Heart right ventricle (tissue), 16 donors: ENCODE measurements at regions not wholly inside any gene's neighbourhood (a gene's known extent, or its start where the extent isn't known, plus 50 kb on each side); places are given as distances from the start of the nearest gene placed in this dataset.

Source experiments
- ATAC-seq, 8 donors: fragments of 200-7000 bp; cut with Tn5 transposase; one replicate each; pipeline ENCODE4 v1.9.1; 2020; ENCODE audit warnings: mild to moderate bottlenecking in 8 of 8, moderate library complexity in 8 of 8, moderate number of reproducible peaks in 1 of 8
- DNase-seq, 2 donors: peaks; one replicate each; pipeline ENCODE4 v3.0.0-alpha.2; 2020
- H3K27ac ChIP-seq, 10 donors: fragments of 200-600 bp; sonication (generic) in 2 of 10; one replicate each; pipeline versions ENCODE4 v1.5.0 to v1.8.0; 2020 to 2022; ENCODE audit warnings: mild to moderate bottlenecking in 3 of 10
- H3K27me3 ChIP-seq, 7 donors: fragments of 200-600 bp; one replicate each; pipeline ENCODE4 v1.8.0; 2021 to 2022; ENCODE audit warnings: mild to moderate bottlenecking in 2 of 7
- H3K36me3 ChIP-seq, 9 donors: fragments of 200-600 bp; sonication (generic) in 1 of 9; one replicate each; pipeline versions ENCODE4 v1.5.0 to v1.8.0; 2020 to 2022; ENCODE audit warnings: mild to moderate bottlenecking in 2 of 9
- H3K4me1 ChIP-seq, 9 donors: fragments of 200-600 bp; sonication (generic) in 1 of 9; one replicate each; pipeline versions ENCODE4 v1.5.0 to v1.8.0; 2020 to 2022; ENCODE audit warnings: mild to moderate bottlenecking in 4 of 9
- H3K4me3 ChIP-seq, 10 donors: fragments of 200-600 bp; sonication (generic) in 2 of 10; one replicate each; pipeline versions ENCODE4 v1.5.0 to v1.8.0; 2020 to 2022; ENCODE audit warnings: mild to moderate bottlenecking in 7 of 10, moderate library complexity in 2 of 10
- H3K9me3 ChIP-seq, 11 donors: fragments of 200-600 bp in 10 of 11; sonication (generic) in 2 of 11; one replicate each; pipeline versions ENCODE4 v1.5.0 to v1.8.0; 2013 to 2022; ENCODE audit warnings: mild to moderate bottlenecking in 2 of 11, control low read depth in 1 of 11, moderate library complexity in 1 of 11
- WGBS, 2 donors: extraction: QIAGEN DNeasy Blood & Tissue Kit; methylation state at CpG; one replicate each; pipeline ENCODE4 v1.1.7; 2013; ENCODE audit warnings: inconsistent platforms in 1 of 2; 5-methylcytosine and 5-hydroxymethylcytosine counted together
- intact Hi-C, 10 donors: fragments of 100-400 bp; cut with DNase I; formaldehyde crosslinking; loops; one replicate each; pipeline versions ENCODE4 v1.11.1 to v1.14.2; 2022
- TF ChIP-seq, protein P1 (sequence below), 9 donors: fragments of 200-600 bp; sonication (generic) in 2 of 9; IDR thresholded peaks; one replicate each; pipeline versions ENCODE4 v1.5.0 to v1.8.0; 2021 to 2022; ENCODE audit warnings: antibody characterized with exemption in 9 of 9, mild to moderate bottlenecking in 5 of 9, moderate library complexity in 1 of 9
- donor health status: Arrhythmogenic right ventricular cardiomyopathy.
- donor health status: ischemic (EF 13 %, LVEDD 7.1; RV severe dilation, severe dysfunction).
- donor health status: healthy with polysubstance abuse.
- donor health status: DM: no; HTN: yes; CAD: no.
- donor health status: DM: no; HTN: no; CAD: no.
- donor health status: ischemic (EF 25% LVEDD 6.9; RV normal size, moderate dysfunction).
- donor health status: ischemic (EF 25% LVEDD 5.7; RV mildly dilated, moderate dysfunction).
- donor health status: healthy.
- donor health status: DM: yes; HTN: yes; CAD: no.
- donor health status: Ischemic cardiomyopathy.
- donor health status: ischemic (EF 35%, LVEDD 5.7; RV mildly dilated, moderate dysfunction).
- donor health status: nonischemic (EF 11% LVEDD 7.7; RV severe dilation, severe dysfunction).
- donor health status: DM: yes; HTN: yes; CAD: no.
- donor health status: PGD.
- donor health status: ischemic (EF 29% LVEDD 5.4; RV normal size, mild dysfunction).
- donor health status: nonischemic (EF 23%, LVEDD 6.1; RV moderate dilation, normal function).

DNA sequence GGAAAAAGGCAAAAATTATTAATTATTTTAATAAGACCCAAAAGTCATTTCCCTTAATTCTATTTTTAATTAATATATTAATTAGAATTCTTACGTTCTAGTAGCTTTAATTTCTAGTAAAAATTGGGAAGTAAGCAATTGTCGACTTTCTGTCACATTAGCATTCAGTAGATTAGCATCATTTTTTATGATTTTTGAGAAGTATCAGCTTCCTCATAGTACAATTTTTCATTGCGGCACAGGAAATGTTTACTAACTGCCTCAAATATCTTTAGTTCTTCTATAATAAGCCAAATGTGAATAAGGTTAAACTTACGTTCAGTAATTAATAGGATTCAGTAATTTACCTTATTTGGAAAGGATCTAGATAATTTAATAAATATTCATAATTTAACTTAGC is 687.4 kb downstream of the EPM2A start:
- no peak overlapping the region for H3K27ac ChIP-seq
- H3K27me3 ChIP-seq: no peaks in the 10 kb centered on the region
- H3K36me3 ChIP-seq: no peaks in the 10 kb centered on the region
- no peak for ATAC-seq
- intact Hi-C loops: no loop called here
- H3K4me3 ChIP-seq: no peak overlapping the region
- DNase-seq: no peak
- no peaks in the 10 kb centered on the region for H3K9me3 ChIP-seq
- TF ChIP-seq, protein P1, sequence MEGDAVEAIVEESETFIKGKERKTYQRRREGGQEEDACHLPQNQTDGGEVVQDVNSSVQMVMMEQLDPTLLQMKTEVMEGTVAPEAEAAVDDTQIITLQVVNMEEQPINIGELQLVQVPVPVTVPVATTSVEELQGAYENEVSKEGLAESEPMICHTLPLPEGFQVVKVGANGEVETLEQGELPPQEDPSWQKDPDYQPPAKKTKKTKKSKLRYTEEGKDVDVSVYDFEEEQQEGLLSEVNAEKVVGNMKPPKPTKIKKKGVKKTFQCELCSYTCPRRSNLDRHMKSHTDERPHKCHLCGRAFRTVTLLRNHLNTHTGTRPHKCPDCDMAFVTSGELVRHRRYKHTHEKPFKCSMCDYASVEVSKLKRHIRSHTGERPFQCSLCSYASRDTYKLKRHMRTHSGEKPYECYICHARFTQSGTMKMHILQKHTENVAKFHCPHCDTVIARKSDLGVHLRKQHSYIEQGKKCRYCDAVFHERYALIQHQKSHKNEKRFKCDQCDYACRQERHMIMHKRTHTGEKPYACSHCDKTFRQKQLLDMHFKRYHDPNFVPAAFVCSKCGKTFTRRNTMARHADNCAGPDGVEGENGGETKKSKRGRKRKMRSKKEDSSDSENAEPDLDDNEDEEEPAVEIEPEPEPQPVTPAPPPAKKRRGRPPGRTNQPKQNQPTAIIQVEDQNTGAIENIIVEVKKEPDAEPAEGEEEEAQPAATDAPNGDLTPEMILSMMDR (IDR thresholded peaks at IDR 0.05): no peak
- H3K4me1 ChIP-seq: peaks cover 0 to 20% (median 5%) of the 10 kb centered on the region in 9 donors
- WGBS, 2 donors: 83 to 87% methylated on average over 4 of the region's 4 CpGs

DNA sequence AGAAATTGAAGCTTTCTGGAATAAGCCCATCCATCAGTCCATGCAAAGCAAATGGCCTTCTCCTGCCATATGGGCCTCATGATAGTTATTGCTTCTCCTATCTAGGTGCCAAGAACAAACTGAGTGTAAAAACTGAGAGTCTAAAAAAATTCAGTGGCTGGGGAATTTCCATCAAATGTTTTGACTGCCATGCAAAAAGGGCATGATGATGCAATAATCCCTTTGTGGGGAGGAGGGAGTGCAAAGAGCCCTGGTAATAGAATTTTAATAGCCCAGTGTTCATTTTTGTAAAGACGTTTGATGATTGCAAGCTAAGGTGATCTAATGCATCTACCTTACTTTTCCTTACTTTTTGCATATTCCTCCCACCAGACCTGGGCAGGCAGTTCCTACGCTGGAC is 683.7 kb downstream of the EPM2A start:
- intact Hi-C loops: no loop called here
- Histone ChIP-seq H3K4me3 (no peak overlapping the region), H3K36me3 (no peaks in the 10 kb centered on the region), H3K27me3 (no peaks in the 10 kb centered on the region), H3K9me3 (no peaks in the 10 kb centered on the region), H3K4me1 (no peaks in the 10 kb centered on the region), H3K27ac (no peak overlapping the region)
- DNase-seq: no peak
- 73 to 79% methylated on average over 2 of the region's 2 CpGs for WGBS, 2 donors
- TF ChIP-seq, protein P1 (IDR thresholded peaks at IDR 0.05): no peak
- ATAC-seq: no peak

DNA sequence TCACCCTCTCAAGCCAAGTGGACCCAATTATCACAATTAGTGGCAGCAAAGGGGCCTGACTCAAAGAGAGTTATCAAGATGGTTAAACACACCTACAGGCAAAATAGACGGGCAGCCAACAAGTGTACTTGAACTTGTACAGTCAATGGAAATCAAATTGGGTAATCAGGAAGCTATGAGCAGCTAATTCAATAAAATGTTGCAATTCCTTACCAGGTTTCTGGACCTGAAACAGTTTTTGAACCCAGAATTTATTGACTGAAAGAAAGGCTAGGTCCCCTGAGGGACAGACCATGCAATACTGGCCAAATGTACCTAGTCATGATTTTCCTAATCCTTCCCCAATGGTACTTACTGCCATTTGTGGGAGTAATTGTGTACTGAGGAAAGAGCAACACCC is 679.8 kb downstream of the EPM2A start:
- no peaks in the 10 kb centered on the region for H3K4me1 ChIP-seq
- H3K9me3 ChIP-seq: no peaks in the 10 kb centered on the region
- H3K4me3 ChIP-seq: no peak overlapping the region
- ATAC-seq: no peak
- WGBS, 2 donors: 91 to 96% methylated on average over 1 of the region's 1 CpG
- intact Hi-C loops: no loop called here
- no peak overlapping the region for H3K27ac ChIP-seq
- no peaks in the 10 kb centered on the region for H3K36me3 ChIP-seq
- no peaks in the 10 kb centered on the region for H3K27me3 ChIP-seq
- TF ChIP-seq, protein P1 (IDR thresholded peaks at IDR 0.05): no peak
- no peak for DNase-seq

DNA sequence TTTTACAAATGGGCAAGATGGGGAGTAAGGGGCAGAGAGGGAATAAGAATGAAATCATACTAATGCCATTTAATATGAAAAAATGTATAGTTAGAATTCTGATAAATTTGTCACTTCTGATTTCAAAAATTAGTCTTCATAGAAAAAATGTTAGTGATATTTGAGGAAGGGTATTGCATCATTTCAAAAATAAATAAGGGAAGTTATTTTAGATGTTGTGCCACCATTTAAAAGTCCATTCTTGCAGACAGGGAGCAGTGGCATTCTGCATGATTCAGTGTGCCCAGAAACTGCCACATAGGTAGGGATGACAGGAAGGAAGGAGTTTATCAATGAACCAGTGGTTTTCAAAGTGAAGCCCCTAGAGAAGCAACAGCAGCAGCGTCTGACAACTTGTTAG is 674.6 kb downstream of the EPM2A start:
- intact Hi-C loops: no loop called here
- 66 to 81% methylated on average over 1 of the region's 1 CpG for WGBS, 2 donors
- DNase-seq (no peak), ATAC-seq (no peak)
- Histone ChIP-seq H3K4me3 (no peak overlapping the region), H3K9me3 (no peaks in the 10 kb centered on the region), H3K27me3 (no peaks in the 10 kb centered on the region), H3K27ac (no peak overlapping the region), H3K4me1 (no peaks in the 10 kb centered on the region), H3K36me3 (no peaks in the 10 kb centered on the region)
- TF ChIP-seq, protein P1 (IDR thresholded peaks at IDR 0.05): no peak

DNA sequence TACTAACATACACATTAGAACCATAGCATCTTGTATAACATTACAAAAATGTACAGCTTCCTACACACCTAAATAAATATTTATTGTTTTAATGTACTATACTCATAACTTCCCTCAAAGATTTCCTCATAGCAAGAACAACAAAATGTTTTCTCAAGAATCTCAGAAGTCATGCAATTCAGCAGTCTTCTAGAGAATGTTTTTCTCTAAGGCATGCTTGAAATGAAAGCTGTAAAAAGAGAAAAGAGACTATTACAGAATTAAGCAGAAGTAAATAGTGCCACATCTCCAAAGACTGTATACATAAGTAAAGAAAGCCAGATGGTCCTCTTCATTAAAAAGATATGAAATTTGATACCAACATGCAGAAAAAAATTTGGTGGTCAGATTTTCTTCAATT is 672.2 kb downstream of the EPM2A start:
- intact Hi-C loops: no loop called here
- no peak overlapping the region for H3K4me3 ChIP-seq

More for the DNA sequence above, 672.2 kb downstream of the EPM2A start:
- no peak for ATAC-seq
- TF ChIP-seq, protein P1 (IDR thresholded peaks at IDR 0.05): no peak
- Histone ChIP-seq H3K4me1 (no peaks in the 10 kb centered on the region), H3K27ac (no peak overlapping the region), H3K36me3 (no peaks in the 10 kb centered on the region), H3K27me3 (no peaks in the 10 kb centered on the region), H3K9me3 (no peaks in the 10 kb centered on the region)
- no peak for DNase-seq
